Cerebellar cortex (tissue), 1 donor: ENCODE measurements at regions not wholly inside any gene's neighbourhood (a gene's known extent, or its start where the extent isn't known, plus 50 kb on each side); places are given as distances from the start of the nearest gene placed in this dataset.
A peak's percentile ranks its signal among the peaks of the same experiment; 100 is the strongest.

Experiments used
- DNase-seq: peaks from one replicate; pipeline ENCODE4 v3.0.0-alpha.2; 2015; ENCODE audit warnings: low spot score

DNA sequence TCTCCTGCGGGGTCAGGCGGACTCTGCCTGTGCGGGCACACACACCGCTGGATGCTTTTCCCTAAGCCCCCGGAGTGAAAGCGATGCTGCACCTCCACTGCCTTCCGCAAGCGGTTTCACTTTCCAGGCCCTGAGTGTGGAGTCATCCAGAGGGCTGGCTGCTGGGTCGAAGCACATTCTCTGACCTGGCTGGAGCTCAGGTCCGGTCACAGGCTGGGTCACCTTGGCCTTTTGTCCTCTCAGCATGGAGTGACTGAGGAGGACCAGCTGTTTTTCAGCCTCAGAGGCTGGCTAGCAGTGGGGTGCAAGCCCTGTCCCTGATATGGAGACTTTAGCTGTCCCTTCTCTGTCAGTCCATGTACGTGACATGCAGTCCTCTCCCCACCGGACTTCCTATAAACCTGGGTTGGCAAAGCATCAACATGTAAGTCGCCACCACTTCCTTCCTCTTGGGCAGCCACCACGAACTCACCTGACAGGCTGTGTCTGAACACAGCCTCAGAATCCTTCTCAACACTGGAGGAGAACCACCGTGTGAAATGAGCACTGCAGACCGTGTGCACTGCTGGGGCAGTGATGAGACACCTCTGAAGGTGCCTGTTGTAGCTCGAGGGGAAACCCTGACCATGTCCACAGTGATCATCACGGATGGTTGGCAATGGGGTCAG lies 51.3 kb downstream of the GADD45G start:
- no peak for DNase-seq

- DNase-seq, result no peak
Observed at GRCh38 chr9:89657295-89657694, 52.5 kb downstream of the GADD45G start.

GRCh38 chr9:89657765-89658164 lies 53.0 kb downstream of the GADD45G start:
- no peak for DNase-seq

- no peak for DNase-seq
Observed at GRCh38 chr9:89658401-89658800, 53.6 kb downstream of the GADD45G start.

DNA sequence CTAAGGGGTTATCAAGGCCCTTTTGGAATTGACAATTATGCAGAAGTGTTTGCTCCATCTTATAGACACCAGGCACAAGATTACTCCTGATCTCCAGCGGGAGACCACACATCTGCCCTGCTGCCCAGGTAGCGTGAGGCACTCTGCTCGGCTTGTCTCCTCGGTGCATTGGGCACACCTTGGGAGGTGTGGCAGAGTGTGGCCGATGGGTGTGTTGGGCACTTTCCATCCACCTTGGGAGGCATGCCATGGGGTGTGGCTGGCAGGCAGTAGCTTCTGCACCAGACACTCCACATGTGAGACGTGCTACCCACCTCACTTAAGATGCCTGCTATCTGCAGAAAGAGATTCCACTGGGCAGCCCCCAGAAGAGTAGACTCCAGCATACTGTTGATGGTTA lies 54.1 kb downstream of the GADD45G start:
- no peak for DNase-seq

GRCh38 chr9:89659473-89659872 lies 54.7 kb downstream of the GADD45G start:
- no peak for DNase-seq

DNA sequence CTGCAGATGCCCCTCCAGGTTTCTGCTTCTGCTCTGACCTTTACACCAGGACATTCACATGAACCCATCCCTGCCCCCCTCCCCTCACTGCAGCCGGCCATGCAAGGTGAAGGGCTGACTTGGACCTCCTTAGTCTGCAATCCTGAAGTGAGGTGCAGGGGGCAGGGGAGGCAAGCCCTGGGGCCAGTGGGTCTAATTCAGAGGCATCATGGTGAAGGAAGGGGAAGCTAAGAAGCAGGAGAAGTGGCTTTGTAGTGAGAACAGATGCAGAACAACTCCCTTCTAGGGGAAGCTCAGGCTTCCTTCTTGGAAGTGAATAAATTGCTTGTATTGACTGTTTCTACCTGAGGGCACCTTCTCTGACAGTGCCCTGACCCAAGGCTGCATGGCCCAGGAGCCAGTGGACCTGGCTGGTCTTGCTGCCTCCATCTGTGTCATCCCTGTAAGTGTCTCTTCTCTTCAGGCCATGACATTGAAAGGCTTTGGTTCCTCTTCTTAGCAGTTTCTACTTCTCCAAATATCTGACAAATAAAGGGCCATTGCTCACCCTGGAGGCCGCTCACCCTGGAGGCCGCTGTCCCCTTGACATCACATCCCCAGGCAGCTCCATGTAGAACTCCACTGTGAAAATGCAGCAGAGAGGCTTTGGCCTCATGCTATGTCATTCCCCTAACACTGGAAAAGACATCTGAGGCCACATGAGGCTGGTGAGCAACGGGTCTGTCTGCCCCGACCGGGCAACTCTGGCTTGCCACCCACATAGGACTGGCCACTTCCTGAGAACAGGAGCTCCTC lies 55.3 kb downstream of the GADD45G start:
- DNase-seq, result no peak

GRCh38 chr9:89661391-89661949 lies 56.7 kb downstream of the GADD45G start:
- peak; percentile 76 for DNase-seq

GRCh38 chr9:89661956-89662717 lies 57.3 kb downstream of the GADD45G start:
- peak; percentile 98 for DNase-seq

DNA sequence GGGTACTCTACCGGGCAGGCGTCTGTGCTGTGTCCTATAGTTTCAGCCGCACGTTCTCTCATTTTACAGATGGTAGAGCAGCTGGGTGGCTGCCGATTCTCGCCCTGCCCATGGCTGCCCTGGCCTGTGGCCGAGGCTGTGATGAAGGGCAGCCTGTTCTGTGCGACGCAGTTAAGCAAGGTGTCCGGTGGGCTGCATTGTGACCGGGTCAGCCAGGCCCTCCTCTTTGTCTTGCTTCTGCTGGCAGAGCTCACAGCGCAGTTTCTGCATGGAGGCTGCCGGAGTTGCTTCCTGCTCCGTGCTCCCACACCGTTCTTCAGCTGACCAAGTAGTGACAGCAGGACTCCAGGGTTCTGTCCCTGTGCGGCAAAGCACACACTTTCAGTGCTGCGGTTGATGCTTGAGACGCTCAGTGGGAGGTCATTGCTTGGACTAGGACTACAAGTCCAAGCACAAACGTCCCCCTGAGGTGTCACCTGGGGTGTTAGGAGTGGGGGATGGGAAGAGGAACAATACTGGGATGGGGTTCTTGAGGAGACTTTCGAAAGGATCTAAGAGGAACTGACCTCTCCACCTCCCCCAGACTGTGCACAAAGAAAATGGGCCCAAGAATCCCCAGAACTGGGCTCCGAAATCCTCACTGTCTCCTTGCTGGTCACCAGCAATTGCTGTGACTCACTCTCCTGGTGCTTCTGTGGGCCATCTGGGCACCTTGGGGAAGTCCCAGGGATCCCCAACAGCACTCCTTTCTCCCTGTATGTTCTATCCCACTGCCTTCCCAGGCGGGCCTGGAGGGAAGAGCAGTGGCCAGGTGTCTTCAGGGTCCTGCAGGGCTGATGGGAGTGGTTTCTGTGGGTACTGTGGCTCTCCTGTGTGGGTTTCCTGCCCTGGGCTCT lies 58.2 kb downstream of the GADD45G start:
- peak; percentile 51 for DNase-seq

DNA sequence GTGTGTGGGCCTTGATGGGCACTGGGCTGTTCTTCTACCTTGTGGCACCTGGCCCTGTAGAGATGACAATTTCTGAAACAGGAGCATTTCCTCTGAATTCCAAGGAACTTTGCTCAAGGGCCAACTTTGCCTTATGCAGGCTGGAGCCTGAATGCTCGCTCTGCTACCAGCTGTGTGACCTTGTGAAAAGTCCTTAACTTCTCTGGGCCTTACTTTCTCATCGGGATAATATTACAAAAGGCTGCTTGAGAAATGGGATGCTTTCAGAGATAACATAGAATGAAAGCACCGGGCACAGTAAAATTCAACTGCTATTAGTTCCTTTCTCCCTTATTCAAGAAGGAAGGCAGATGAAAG lies 58.8 kb downstream of the GADD45G start:
- DNase-seq, result no peak

GRCh38 chr9:89664010-89664409 lies 59.2 kb downstream of the GADD45G start:
- no peak for DNase-seq

GRCh38 chr9:89664896-89665329 lies 60.1 kb downstream of the GADD45G start:
- no peak for DNase-seq

DNA sequence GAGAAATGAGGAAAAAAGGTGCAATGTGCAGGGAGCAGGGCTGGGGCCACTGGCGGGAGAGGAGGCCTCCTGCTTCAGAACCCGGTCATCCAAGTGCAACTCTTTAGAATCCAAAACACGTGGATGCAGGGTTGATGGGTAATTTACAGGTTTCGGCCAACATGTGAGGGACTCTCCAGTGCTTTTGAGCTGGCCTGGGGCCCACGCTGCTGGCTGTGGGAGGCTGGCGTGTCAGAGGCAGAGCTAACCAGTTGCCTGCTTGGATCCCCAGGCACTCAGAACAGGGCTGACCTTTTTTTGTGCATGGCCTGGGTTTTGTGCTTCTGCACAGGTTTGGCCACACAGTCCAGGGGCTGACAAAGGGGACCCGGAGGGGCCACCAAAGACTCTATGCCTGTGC lies 61.6 kb downstream of the GADD45G start:
- no peak for DNase-seq

GRCh38 chr9:89666950-89667349 lies 62.1 kb downstream of the GADD45G start:
- no peak for DNase-seq

DNA sequence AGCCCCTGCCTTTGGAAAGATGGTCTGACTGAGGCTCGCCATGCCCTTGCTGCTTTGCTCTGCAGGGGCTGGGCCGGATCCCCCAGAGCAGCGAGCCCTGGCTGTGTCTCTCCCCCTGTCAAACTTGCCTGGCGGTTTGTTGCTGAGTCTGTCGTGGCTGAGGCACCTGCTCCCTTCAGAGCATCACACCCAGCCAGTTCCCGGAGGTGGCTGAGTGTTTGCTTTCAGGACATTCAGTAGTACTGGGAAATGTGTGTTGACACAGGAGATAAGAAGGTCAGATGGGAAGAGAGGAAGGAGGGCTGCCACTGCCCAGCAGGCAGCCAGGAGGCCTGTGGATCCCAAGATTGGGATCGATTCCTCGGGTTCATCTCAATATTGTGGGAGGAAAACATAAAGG lies 62.9 kb downstream of the GADD45G start:
- DNase-seq, result no peak

DNA sequence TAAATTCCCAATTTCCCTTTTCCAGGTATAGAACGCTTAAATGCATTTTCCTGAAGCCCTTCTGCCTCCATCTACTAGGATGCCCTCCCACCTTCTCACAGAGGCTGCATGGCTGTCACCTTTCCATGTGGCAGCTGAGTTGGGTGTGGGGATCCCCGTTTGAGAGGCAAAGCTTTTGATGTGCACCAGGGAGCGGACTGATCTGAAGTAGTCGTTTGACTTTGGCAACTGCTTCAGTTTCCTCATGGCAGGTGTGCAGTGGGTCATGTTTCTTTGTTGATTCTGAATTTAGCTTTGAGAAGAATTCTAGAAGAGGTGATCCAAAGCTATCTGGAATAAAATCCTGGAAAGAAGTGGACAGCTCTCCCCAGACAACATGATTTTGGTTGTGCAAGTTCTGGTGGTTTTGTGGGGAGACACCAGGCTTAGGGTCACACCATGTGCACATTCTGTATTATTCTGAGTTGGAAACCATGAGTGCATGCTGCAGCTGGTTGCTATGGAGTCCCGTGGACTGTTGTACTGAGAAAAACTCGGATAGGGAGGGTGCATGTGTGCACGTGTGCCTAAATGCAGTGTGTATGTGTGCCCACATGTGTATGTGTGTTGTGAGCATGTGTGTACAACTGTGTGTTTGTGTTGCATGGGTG lies 63.5 kb downstream of the GADD45G start:
- no peak for DNase-seq

DNA sequence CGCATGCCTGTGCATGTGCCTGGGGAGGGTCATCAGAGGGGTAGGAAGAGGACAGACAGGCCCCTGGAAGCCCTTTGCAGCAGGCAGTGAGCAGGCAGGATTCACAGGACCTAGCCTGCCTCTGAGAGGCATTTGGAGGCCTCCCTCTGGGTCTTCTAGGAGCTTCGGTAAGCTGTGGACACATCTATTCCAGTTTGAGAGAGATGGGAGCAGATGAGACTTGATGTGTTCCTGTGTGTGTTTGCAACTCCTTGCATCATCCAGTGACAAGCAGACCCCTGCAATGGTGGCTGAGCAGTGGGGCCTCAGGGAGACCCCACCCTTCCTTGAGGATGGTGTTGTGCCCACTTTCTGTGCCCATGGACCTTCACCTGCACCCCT lies 64.0 kb downstream of the GADD45G start:
- DNase-seq, result no peak

GRCh38 chr9:89669361-89669842 lies 64.6 kb downstream of the GADD45G start:
- DNase-seq, result no peak

DNA sequence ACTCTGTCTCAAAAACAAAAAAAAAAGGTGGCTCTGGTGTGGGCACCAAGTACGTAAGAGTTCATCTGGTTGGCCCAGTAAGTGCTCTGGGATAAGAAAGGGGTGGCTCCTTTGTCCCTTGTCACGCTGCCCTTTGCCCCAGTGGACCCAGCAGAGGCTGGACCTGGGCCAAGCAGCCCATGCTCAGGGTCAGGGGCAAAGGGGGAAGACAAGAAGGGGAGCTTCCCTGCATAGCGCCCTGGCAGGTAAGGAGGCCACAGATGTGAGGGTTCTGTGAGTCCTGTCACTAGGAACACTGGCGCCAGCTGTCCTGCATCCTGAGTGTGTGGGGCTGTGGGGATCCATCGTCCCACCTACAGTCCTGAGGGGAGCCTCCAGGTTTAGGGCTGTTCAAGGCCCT lies 65.3 kb downstream of the GADD45G start:
- DNase-seq, result no peak
